Cardiac fibroblast (primary cell): ENCODE measurements at regions not wholly inside any gene's neighbourhood (a gene's known extent, or its start where the extent isn't known, plus 50 kb on each side); places are given as distances from the start of the nearest gene placed in this dataset.
A peak's percentile ranks its signal among the peaks of the same experiment; 100 is the strongest.

Source experiments
- DNase-seq, 2 donors: peaks; one replicate each; pipeline versions ENCODE4 v3.0.0 to v3.0.0-alpha.2; 2010; ENCODE audit warnings: low read depth in 2 of 2
- H3K4me3 ChIP-seq, 2 donors: replicated peaks in 1 of 2; 1 replicate in 1 of 2; 2 replicates in 1 of 2; pipeline ENCODE4 v1.5.1; 2011; ENCODE audit warnings: low read depth in 2 of 2, low read length in 2 of 2, mild to moderate bottlenecking in 2 of 2, moderate library complexity in 1 of 2
- CTCF ChIP-seq: IDR thresholded peaks from one replicate; pipeline ENCODE4 v1.5.1; 2011; ENCODE audit warnings: low read depth, mild to moderate bottlenecking, low read length, inconsistent platforms

- H3K4me3 ChIP-seq: no peak overlapping the region
- peak in 1 of 2 donors; percentile 5 for DNase-seq
- TF ChIP-seq CTCF: no peak
These were observed 502.3 kb downstream of the PDHA2 start for GRCh38 chr4:96342196-96342595.

GRCh38 chr4:96342790-96343455 lies 503.0 kb downstream of the PDHA2 start:
- DNase-seq: no peak
- no peak for TF ChIP-seq CTCF
- no peak overlapping the region for H3K4me3 ChIP-seq

- no peak for TF ChIP-seq CTCF
- H3K4me3 ChIP-seq: no peak overlapping the region
- DNase-seq: no peak
These were observed 503.9 kb downstream of the PDHA2 start for GRCh38 chr4:96343836-96344235.

GRCh38 chr4:96347582-96347981 lies 507.7 kb downstream of the PDHA2 start:
- peak in 1 of 2 donors; percentile 35 for DNase-seq
- H3K4me3 ChIP-seq: no peak overlapping the region
- no peak for TF ChIP-seq CTCF

GRCh38 chr4:96352051-96352517 lies 512.2 kb downstream of the PDHA2 start:
- no peak overlapping the region for H3K4me3 ChIP-seq
- peak; percentile 37 for TF ChIP-seq CTCF
- DNase-seq: peak; percentile 63 to 68

- DNase-seq: peak; percentile 12 to 50
- no peak for TF ChIP-seq CTCF
- H3K4me3 ChIP-seq: no peak overlapping the region
These were observed 514.3 kb downstream of the PDHA2 start for GRCh38 chr4:96354036-96354712.
